C4-2B (cell line): ENCODE measurements at regions not wholly inside any gene's neighbourhood (a gene's known extent, or its start where the extent isn't known, plus 50 kb on each side); places are given as distances from the start of the nearest gene placed in this dataset.

ENCODE experiments used
- ZFX ChIP-seq: fragments of 450-650 bp; IDR thresholded peaks from 2 replicates; pipeline ENCODE4 v1.6.1; 2017
- TF ChIP-seq, protein P1 (sequence below): fragments of 450-650 bp; conservative IDR thresholded peaks from 2 replicates; pipeline ENCODE4 v1.5.1; 2017; ENCODE audit warnings: mild to moderate bottlenecking

DNA sequence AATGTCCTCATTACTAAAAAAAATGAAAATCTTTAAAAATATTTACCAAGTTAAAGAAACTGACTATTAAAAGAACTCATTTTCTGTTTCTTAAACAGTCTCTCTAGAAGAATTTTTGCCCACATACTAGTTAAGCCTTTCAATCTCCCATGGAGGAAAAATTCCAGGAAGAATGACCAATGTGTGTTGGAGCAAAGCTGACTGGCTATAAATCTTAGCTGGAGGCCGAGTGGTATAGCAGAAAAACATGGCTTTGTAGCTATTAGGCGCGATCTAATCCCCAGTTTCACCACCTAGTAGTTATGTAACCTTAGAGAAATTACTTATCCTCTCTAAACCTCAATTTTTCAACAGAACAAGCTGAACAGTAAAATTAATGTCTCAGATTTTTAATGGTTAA is 135.5 kb upstream of the PRLR start:
- TF ChIP-seq, protein P1, sequence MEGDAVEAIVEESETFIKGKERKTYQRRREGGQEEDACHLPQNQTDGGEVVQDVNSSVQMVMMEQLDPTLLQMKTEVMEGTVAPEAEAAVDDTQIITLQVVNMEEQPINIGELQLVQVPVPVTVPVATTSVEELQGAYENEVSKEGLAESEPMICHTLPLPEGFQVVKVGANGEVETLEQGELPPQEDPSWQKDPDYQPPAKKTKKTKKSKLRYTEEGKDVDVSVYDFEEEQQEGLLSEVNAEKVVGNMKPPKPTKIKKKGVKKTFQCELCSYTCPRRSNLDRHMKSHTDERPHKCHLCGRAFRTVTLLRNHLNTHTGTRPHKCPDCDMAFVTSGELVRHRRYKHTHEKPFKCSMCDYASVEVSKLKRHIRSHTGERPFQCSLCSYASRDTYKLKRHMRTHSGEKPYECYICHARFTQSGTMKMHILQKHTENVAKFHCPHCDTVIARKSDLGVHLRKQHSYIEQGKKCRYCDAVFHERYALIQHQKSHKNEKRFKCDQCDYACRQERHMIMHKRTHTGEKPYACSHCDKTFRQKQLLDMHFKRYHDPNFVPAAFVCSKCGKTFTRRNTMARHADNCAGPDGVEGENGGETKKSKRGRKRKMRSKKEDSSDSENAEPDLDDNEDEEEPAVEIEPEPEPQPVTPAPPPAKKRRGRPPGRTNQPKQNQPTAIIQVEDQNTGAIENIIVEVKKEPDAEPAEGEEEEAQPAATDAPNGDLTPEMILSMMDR: no peak
- no peak for TF ChIP-seq ZFX
